ENCODE measurements at regions not wholly inside any gene's neighbourhood (a gene's known extent, or its start where the extent isn't known, plus 50 kb on each side); places are given as distances from the start of the nearest gene placed in this dataset.
"Not testable (repeated sequence)": the region's sequence is repeated elsewhere in the genome, so short reads cannot be mapped to it uniquely, and the experiment has no call there.

- H3K9me3 ChIP-seq (ENCODE audit: low read depth, low read length, poor library complexity, severe bottlenecking); H3K27me3 ChIP-seq (replicated peaks; ENCODE audit: insufficient read depth, low read depth, low read length, poor library complexity); BruUV-seq (replicated peaks); H3K4me1 ChIP-seq (ENCODE audit: insufficient read depth, low read length, poor library complexity, severe bottlenecking); H3K36me3 ChIP-seq (ENCODE audit: insufficient read depth, low read length, poor library complexity, severe bottlenecking); H3K4me3 ChIP-seq (ENCODE audit: low read depth, low read length, poor library complexity, severe bottlenecking); H3K27ac ChIP-seq (ENCODE audit: low read depth, low read length, poor library complexity, severe bottlenecking); DNase-seq (ENCODE audit: low spot score); intact Hi-C loops (cut with micrococcal nuclease; ENCODE audit: unreplicated experiment); POLR2A ChIA-PET (ENCODE audit: low non-redundant PET): not testable (repeated sequence)
- CTCF ChIA-PET: interaction anchor here (0.6 kb wide), 1 partner anchor 208 kb away, joined by 6 read pairs; no protein-coding TSS in a partner anchor
Observed at GRCh38 chr14:105600195-105600938, 74.0 kb downstream of the TMEM121 start.

GRCh38 chr14:105600939-105601359, 74.6 kb downstream of the TMEM121 start:
- BruUV-seq (replicated peaks): no TSS peak

GRCh38 chr14:105601360-105602242, 75.2 kb downstream of the TMEM121 start:
- POLR2A ChIA-PET (ENCODE audit: low non-redundant PET): no interaction called here

More at GRCh38 chr14:105600939-105601359, 74.6 kb downstream of the TMEM121 start:
- ChIA-PET CTCF (interaction anchor here (0.6 kb wide), 1 partner anchor 209 kb away, joined by 6 read pairs; no protein-coding TSS in a partner anchor), POLR2A (ENCODE audit: low non-redundant PET) (no interaction called here)
- Histone ChIP-seq H3K4me1 (ENCODE audit: insufficient read depth, low read length, poor library complexity, severe bottlenecking) (no peaks in the 10 kb centered on the region), H3K27me3 (replicated peaks; ENCODE audit: insufficient read depth, low read depth, low read length, poor library complexity) (no peaks in the 10 kb centered on the region), H3K27ac (ENCODE audit: low read depth, low read length, poor library complexity, severe bottlenecking) (no peak overlapping the region), H3K36me3 (ENCODE audit: insufficient read depth, low read length, poor library complexity, severe bottlenecking) (no peaks in the 10 kb centered on the region), H3K9me3 (ENCODE audit: low read depth, low read length, poor library complexity, severe bottlenecking) (no peaks in the 10 kb centered on the region), H3K4me3 (ENCODE audit: low read depth, low read length, poor library complexity, severe bottlenecking) (no peak overlapping the region)
- TF ChIP-seq EZH2 (IDR thresholded peaks at IDR 0.05; ENCODE audit: borderline replicate concordance, low read depth, low read length, poor library complexity, severe bottlenecking): no peak
- no peak for TF ChIP-seq CTCF (conservative IDR thresholded peaks at IDR 0.05; ENCODE audit: low read depth, low read length)
- DNase-seq (ENCODE audit: low spot score): no peak
- intact Hi-C loops (cut with micrococcal nuclease; ENCODE audit: unreplicated experiment): no loop called here

More at GRCh38 chr14:105601360-105602242, 75.2 kb downstream of the TMEM121 start:
- no peak for DNase-seq (ENCODE audit: low spot score)
- no peaks in the 10 kb centered on the region for H3K27me3 ChIP-seq (replicated peaks; ENCODE audit: insufficient read depth, low read depth, low read length, poor library complexity)
- no TSS peak for BruUV-seq (replicated peaks)
- H3K27ac ChIP-seq (ENCODE audit: low read depth, low read length, poor library complexity, severe bottlenecking): no peak overlapping the region
- H3K4me3 ChIP-seq (ENCODE audit: low read depth, low read length, poor library complexity, severe bottlenecking): no peak overlapping the region
- CTCF ChIA-PET: interaction anchor here (0.6 kb wide), 1 partner anchor 209 kb away, joined by 6 read pairs; no protein-coding TSS in a partner anchor
- intact Hi-C loops (cut with micrococcal nuclease; ENCODE audit: unreplicated experiment): no loop called here
- no peaks in the 10 kb centered on the region for H3K4me1 ChIP-seq (ENCODE audit: insufficient read depth, low read length, poor library complexity, severe bottlenecking)
- TF ChIP-seq EZH2 (IDR thresholded peaks at IDR 0.05; ENCODE audit: borderline replicate concordance, low read depth, low read length, poor library complexity, severe bottlenecking) (no peak), CTCF (conservative IDR thresholded peaks at IDR 0.05; ENCODE audit: low read depth, low read length) (no peak)
- H3K9me3 ChIP-seq (ENCODE audit: low read depth, low read length, poor library complexity, severe bottlenecking): no peaks in the 10 kb centered on the region
- H3K36me3 ChIP-seq (ENCODE audit: insufficient read depth, low read length, poor library complexity, severe bottlenecking): no peaks in the 10 kb centered on the region
